Fibroblast of skin of left quadriceps (primary cell): ENCODE measurements at regions not wholly inside any gene's neighbourhood (a gene's known extent, or its start where the extent isn't known, plus 50 kb on each side); places are given as distances from the start of the nearest gene placed in this dataset.
A peak's percentile ranks its signal among the peaks of the same experiment; 100 is the strongest.
"Not testable (repeated sequence)": the region's sequence is repeated elsewhere in the genome, so short reads cannot be mapped to it uniquely, and the experiment has no call there.

Source experiments
- DNase-seq, 2 experiments: peaks; one replicate each; pipeline ENCODE4 v3.0.0-alpha.2; 2013; ENCODE audit warnings: low read depth in 2 of 2

GRCh38 chr2:100703213-100703612 lies 116.7 kb upstream of the NPAS2 start:
- peak; percentile 15 to 17 for DNase-seq

GRCh38 chr2:100703739-100704138 lies 116.2 kb upstream of the NPAS2 start:
- no peak for DNase-seq

GRCh38 chr2:100704156-100704555 lies 115.8 kb upstream of the NPAS2 start:
- DNase-seq = no peak

GRCh38 chr2:100704711-100705110 lies 115.2 kb upstream of the NPAS2 start:
- DNase-seq = no peak

- no peak for DNase-seq
Measured at GRCh38 chr2:100707016-100707947, 112.7 kb upstream of the NPAS2 start.

- no peak for DNase-seq
Measured at GRCh38 chr2:100708333-100708732, 111.6 kb upstream of the NPAS2 start.

- DNase-seq = no peak
Measured at GRCh38 chr2:100713106-100713505, 106.8 kb upstream of the NPAS2 start.

- DNase-seq = not testable (repeated sequence)
Measured at GRCh38 chr2:100714396-100715010, 105.4 kb upstream of the NPAS2 start.

GRCh38 chr2:100715861-100716260 lies 104.1 kb upstream of the NPAS2 start:
- DNase-seq = not testable (repeated sequence)

- no peak for DNase-seq
Measured at GRCh38 chr2:100716581-100716980, 103.4 kb upstream of the NPAS2 start.

- DNase-seq = no peak
Measured at GRCh38 chr2:100718065-100718629, 101.8 kb upstream of the NPAS2 start.

- DNase-seq = no peak
Measured at GRCh38 chr2:100720445-100720844, 99.5 kb upstream of the NPAS2 start.

GRCh38 chr2:100721693-100722092 lies 98.2 kb upstream of the NPAS2 start:
- no peak for DNase-seq

GRCh38 chr2:100722125-100722524 lies 97.8 kb upstream of the NPAS2 start:
- DNase-seq = no peak

GRCh38 chr2:100726866-100727265 lies 93.1 kb upstream of the NPAS2 start:
- no peak for DNase-seq

GRCh38 chr2:100730290-100730868 lies 89.6 kb upstream of the NPAS2 start:
- peak; percentile 59 to 60 for DNase-seq

GRCh38 chr2:100731535-100731981 lies 88.4 kb upstream of the NPAS2 start:
- DNase-seq = no peak

GRCh38 chr2:100733391-100734187 lies 86.3 kb upstream of the NPAS2 start:
- peak; percentile 54 to 55 for DNase-seq

- DNase-seq = no peak
Measured at GRCh38 chr2:100736121-100736915, 83.6 kb upstream of the NPAS2 start.

- no peak for DNase-seq
Measured at GRCh38 chr2:100739735-100740432, 80.1 kb upstream of the NPAS2 start.
